Adipocyte (in vitro differentiated cells): ENCODE measurements at regions not wholly inside any gene's neighbourhood (a gene's known extent, or its start where the extent isn't known, plus 50 kb on each side); places are given as distances from the start of the nearest gene placed in this dataset.

Source experiments
- DNase-seq: peaks from one replicate; pipeline ENCODE4 v3.0.0-alpha.2; 2015; ENCODE audit warnings: low read depth
- H3K27me3 ChIP-seq: replicated peaks from 2 replicates; pipeline ENCODE4 v1.7.0; 2013; ENCODE audit warnings: mild to moderate bottlenecking, low read length, moderate library complexity; ENCODE audit not compliant: control insufficient read depth, insufficient read depth
- H3K36me3 ChIP-seq: 2 replicates; pipeline ENCODE4 v1.7.0; 2013; ENCODE audit warnings: low read length, mild to moderate bottlenecking, moderate library complexity; ENCODE audit not compliant: control insufficient read depth, insufficient read depth, severe bottlenecking
- H3K4me1 ChIP-seq: 2 replicates; pipeline ENCODE4 v1.7.0; 2013; ENCODE audit warnings: mild to moderate bottlenecking, low read length, moderate library complexity; ENCODE audit not compliant: control insufficient read depth, insufficient read depth
- H3K4me3 ChIP-seq: 2 replicates; pipeline ENCODE4 v1.7.0; 2013; ENCODE audit warnings: mild to moderate bottlenecking, low read length, moderate library complexity
- H3K9ac ChIP-seq: 2 replicates; pipeline ENCODE4 v1.7.0; 2013; ENCODE audit warnings: mild to moderate bottlenecking, low read length, moderate library complexity
- H3K9me3 ChIP-seq: 2 replicates; pipeline ENCODE4 v1.7.0; 2013; ENCODE audit warnings: mild to moderate bottlenecking, low read length, moderate library complexity; ENCODE audit not compliant: control insufficient read depth

DNA sequence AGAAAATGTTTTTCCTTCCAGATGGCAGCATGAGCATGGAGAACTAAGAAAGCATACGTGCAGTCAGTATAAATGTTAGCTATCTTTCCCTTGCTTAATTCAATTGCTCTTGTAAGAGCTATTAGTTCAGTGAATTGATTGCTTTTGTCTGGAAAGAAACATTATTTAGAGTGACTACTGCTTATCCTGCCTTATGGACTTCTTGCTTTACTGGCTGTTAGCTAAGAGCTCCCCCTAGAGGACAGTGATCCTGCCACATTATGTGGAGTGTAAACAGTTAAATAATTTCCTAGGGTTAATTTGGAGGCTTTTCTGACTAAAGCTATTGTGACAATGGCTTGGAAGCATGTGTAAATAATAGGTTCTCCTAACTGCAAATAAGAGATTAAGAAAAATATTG, 1402.4 kb downstream of the FAM133A start:
- H3K4me3 ChIP-seq, result no peak overlapping the region
- peak; percentile 43 for DNase-seq
- H3K4me1 ChIP-seq, result no peaks in the 10 kb centered on the region
- H3K9me3 ChIP-seq, result peaks cover 8% of the 10 kb centered on the region
- H3K9ac ChIP-seq, result no peak overlapping the region
- H3K27me3 ChIP-seq, result peaks cover 43% of the 10 kb centered on the region
- no peaks in the 10 kb centered on the region for H3K36me3 ChIP-seq

DNA sequence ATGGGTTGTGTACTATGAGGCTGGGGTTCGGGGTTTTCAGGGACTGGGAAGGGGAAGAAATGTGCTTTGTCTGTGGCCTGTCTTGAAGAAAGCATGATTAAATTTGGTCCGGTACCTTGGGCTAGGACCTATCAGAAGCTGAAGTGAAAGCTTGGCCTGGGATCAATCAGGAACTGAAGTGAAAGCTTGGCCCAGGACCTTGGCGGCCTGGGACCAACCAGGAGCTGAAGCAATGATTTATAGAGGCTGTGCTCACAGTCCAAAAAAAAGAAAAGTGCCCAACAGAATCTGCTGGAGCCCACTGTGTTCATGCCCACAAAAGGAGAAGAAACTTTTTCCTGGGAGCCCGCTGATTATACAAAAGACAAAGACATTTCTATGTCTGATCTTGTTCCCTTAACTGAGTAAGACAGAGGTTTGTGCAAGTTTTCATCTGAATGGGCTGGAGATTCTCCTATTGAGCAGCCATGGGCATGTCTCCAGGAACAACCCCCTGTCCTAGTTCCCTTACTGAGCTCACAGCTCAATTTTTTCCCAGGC, 1427.9 kb downstream of the FAM133A start:
- H3K4me3 ChIP-seq, result no peak overlapping the region
- H3K4me1 ChIP-seq, result no peaks in the 10 kb centered on the region
- no peaks in the 10 kb centered on the region for H3K27me3 ChIP-seq
- no peaks in the 10 kb centered on the region for H3K9me3 ChIP-seq
- no peaks in the 10 kb centered on the region for H3K36me3 ChIP-seq
- H3K9ac ChIP-seq, result no peak overlapping the region
- DNase-seq, result no peak

- Histone ChIP-seq H3K4me1 (no peaks in the 10 kb centered on the region), H3K9ac (no peak overlapping the region), H3K36me3 (no peaks in the 10 kb centered on the region), H3K9me3 (peaks cover 49% of the 10 kb centered on the region), H3K4me3 (no peak overlapping the region), H3K27me3 (peaks cover 4% of the 10 kb centered on the region)
- no peak for DNase-seq
These were observed 1443.5 kb downstream of the FAM133A start for GRCh38 chrX:95117556-95117955.

DNA sequence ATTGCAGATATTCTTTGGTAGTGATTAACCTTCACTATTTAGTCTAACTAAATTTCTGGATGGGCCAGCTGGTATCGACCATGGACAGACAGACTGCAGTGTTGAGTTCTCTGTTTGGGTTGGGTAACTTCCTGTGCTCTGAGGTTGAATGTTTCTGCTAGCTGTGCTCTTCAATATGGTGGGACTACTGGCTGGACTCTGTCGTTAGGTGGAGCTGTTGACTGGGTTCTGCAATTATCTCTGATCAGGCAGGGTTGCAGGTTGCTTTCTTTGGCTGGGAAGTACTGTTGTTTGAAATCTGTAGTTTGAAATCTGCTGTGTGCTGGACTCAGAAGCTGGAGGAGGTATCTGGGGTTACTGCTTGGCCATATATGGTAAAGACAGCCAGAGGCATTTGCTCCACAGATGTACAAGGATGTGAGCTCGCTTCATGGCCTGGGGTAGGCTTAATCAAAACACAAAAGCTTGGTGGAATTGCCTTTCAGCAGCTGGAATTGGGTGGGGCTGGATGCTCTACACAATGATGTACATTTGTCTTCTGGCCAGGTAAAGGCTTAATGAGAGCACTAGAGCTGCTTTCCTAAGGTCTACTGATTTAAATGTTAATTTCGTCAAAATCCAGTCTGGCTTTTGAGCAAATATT, 1472.0 kb downstream of the FAM133A start:
- no peaks in the 10 kb centered on the region for H3K27me3 ChIP-seq
- H3K4me3 ChIP-seq, result no peak overlapping the region
- H3K9me3 ChIP-seq, result peaks cover 15% of the 10 kb centered on the region
- no peaks in the 10 kb centered on the region for H3K4me1 ChIP-seq
- no peak for DNase-seq
- no peaks in the 10 kb centered on the region for H3K36me3 ChIP-seq
- H3K9ac ChIP-seq, result no peak overlapping the region

- Histone ChIP-seq H3K36me3 (no peaks in the 10 kb centered on the region), H3K9me3 (peaks cover 9% of the 10 kb centered on the region), H3K4me3 (no peak overlapping the region), H3K9ac (no peak overlapping the region), H3K27me3 (no peaks in the 10 kb centered on the region), H3K4me1 (no peaks in the 10 kb centered on the region)
- no peak for DNase-seq
These were observed 1478.8 kb downstream of the FAM133A start for GRCh38 chrX:95152810-95153209.

- no peak overlapping the region for H3K4me3 ChIP-seq
- H3K9ac ChIP-seq, result no peak overlapping the region
- H3K27me3 ChIP-seq, result peaks cover 6% of the 10 kb centered on the region
- H3K4me1 ChIP-seq, result no peaks in the 10 kb centered on the region
- peaks cover 6% of the 10 kb centered on the region for H3K9me3 ChIP-seq
- no peaks in the 10 kb centered on the region for H3K36me3 ChIP-seq
- DNase-seq, result no peak
These were observed 1482.6 kb downstream of the FAM133A start for GRCh38 chrX:95156566-95156965.
